IPS DF 19.7 (cell line): ENCODE measurements at regions not wholly inside any gene's neighbourhood (a gene's known extent, or its start where the extent isn't known, plus 50 kb on each side); places are given as distances from the start of the nearest gene placed in this dataset.
A peak's percentile ranks its signal among the peaks of the same experiment; 100 is the strongest.
"Not testable (repeated sequence)": the region's sequence is repeated elsewhere in the genome, so short reads cannot be mapped to it uniquely, and the experiment has no call there.

Experiments used
- DNase-seq: peaks from one replicate; pipeline ENCODE4 v3.0.0-alpha.2; 2013; ENCODE audit warnings: low read depth, low spot score

DNA sequence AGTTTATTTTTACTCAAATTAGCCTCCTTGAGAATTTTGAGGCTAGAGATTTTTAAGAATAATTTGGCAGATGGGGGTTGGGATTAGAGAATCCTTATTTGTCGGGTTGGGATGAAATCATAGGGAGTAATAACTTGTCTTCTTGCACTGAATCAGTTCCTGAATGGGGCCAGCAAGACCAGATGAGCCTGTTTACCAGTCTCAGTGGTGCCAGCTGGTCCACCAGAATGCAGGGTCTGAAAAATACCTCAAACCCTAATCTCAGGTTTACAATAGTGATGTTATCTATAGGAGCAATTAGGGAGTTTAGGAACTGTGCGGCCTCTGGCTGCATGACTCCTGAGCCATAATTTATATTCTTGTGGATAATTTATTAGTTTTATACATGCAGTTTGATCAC, 705.9 kb upstream of the AGA start:
- no peak for DNase-seq

DNA sequence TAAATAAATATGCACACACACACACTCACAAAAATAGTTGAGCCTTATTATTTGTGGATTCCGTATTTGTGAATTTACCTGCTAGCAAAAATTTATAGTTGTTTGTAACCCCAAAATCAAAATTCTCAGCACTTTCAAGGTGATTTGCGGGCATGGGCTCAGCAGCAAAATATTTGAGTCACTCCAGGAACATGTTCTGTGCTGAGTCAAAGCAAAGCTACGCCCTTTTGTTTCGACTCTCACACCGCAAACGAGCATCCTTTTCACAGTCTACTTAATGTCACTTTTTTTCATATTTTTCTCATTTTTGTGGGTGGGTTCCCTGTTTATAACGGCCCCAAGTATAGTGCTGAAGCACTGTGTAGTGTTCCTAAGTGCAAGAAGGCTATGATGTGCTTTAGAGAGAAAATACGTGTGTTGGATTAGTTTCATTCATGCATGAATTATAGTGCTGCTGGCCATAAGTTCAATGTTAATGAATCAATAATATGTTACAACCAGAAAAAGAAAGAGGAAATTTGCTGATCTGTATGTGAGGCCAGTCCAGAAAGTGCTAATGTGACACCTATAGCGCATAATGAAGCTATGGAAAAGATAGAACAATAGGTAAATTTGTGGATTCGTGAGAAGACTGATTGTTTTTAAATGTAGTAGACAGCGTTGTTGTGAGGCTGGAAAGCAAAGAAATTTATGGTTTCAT, 723.2 kb upstream of the AGA start:
- DNase-seq, result no peak

DNA sequence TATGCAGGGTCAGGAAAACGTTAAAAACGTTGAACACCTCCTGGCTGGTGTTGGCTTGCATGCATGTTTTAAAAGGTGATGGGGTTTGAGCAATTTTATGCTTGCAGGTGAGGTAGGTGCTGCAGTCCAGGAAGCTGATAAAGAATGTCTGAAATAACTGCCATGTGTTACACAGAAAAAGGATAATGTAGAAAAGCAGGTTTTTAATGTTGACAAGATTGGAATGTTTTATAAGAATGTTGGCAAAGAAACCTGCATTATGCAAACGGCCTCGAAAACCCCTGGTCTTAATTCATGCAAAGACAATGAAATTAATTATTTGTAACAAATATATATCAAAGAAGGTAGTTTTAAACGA, 723.7 kb upstream of the AGA start:
- DNase-seq, result no peak

DNA sequence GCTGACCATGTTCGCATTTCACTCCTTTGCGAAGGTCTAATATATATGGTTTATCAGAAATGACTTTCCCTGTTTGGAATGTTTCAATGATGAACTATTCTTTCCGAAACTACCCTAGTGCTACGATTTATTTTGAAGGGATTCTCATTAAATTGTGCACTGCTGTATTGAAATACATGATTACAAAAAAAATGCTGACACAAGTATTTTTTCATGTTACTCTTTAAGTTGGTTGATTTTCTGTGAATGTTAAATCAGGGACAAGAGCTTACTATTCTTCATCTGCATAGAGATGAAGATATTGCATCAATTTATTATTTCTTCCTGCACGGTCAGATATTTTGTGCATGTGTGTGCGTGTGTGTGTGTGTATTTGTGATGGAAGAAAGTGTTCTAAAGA, 731.5 kb upstream of the AGA start:
- DNase-seq, result no peak

DNA sequence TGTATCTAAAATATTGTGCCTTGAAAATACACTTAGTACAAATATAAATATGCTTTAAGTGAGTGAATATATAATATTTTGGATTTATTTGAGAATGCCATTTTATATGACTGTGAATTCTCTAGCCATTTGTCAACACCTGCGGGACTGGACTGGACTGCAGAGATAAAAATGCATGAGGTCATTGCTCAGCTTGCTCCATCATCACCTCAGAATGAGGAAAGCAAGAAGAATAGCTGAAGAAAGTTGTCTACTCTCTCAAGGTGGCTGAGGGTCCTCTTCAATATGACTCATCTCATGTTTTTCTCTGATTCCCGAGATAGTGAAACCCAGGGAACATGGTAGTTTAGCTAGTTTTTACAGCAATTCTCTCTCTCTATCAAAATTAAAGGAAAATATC, 732.5 kb upstream of the AGA start:
- DNase-seq, result no peak

DNA sequence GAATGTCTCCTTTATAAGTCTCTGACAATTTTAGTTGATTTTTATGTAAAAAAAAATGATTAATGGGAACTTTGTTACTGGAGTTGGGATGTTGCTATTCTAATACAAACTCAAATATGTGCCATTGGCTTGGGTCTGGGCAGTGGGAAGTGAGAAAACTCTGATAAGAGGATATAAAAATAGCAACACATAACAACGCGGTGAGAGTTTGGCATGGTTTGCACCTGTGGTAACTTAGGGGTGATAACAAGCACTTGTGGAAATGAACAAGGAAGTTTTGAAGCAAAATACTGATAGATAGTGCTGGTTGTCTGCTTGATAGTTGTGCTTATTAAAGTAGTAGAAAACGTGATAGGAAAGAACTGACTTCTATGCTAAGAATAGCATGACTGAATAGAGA, 743.3 kb upstream of the AGA start:
- no peak for DNase-seq

DNA sequence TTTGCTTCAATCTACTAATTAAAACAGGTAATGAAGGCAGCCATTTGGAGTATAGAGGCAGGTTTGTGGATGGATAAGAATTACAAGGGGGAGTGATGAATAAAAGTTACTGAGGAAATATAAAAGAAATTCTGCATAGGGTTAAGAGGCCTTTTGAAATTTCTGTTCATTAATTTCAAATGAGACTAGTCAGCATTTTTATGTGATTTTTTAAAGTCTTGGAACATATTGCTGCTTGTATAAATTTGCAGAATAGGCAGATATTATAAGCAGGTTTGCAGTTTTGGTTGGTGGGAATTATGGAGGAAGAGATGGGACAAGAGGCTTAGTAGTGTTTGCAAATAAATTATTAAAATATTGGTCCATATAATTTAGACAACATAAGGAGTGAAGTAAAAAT, 750.4 kb upstream of the AGA start:
- DNase-seq, result no peak

DNA sequence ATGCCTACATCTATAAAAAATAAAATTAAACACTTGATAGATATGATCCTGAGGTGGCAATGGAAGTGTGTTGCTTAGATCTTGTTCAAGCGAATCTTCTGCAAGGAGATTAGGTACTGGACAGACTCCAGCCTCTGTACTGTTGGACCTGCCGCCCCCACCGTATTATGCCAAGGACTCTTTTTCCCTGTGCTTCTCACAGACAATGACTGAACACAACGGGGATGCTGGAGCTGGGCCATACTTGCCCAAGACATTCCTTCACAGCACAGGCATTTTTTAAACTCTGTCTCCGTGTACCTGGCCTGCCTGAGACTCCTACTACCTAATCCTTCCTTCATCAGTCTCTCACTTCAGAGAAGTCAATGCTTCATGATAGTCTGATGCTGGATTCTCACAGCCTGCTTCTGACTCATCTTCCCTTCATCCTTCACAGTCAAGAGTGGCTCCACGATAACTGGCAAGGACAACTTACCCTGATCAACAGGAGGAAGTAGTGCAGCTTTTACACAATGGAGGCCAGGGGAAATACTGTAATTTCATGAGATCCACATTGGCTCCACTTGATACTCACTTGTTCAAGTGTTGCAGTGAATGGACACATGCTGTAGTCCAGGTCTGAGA, 754.6 kb upstream of the AGA start:
- DNase-seq, result no peak

DNA sequence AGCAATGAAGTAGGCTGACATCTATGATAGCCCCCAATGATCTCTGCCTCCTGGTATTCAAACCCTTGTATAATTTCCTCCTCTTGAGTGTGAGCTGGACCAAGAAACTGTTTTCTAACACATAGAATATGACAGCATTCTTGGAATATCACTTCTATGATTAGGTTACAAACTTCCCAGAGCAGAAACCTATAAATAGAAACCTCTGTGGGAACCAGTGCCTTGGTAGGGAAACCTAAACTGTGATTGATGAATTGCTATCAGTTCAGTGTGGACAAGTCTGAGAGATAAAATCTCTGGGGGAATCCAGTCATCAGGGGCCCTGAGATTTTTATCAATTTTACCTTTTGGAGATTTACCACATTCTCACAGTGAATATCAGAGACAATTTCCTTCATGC, 756.5 kb upstream of the AGA start:
- no peak for DNase-seq

DNA sequence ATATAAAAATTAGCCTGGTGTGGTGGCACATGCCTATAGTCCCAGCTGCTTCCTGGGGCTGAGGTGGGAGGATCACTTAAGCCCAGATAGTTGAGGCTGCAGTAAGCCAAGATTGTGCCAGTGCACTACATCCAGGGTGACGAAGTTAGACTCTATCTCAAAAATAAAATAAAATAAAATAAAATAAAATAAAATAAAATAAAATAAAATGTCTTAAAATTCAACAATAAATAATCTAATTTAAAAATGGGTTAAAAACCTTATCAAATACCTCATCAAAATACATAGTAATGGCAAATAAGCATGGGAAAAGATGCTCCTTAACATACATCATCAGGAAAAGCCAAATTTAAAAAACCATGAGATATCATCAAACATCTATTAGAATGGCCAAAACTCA, 760.2 kb upstream of the AGA start:
- DNase-seq, result no peak

DNA sequence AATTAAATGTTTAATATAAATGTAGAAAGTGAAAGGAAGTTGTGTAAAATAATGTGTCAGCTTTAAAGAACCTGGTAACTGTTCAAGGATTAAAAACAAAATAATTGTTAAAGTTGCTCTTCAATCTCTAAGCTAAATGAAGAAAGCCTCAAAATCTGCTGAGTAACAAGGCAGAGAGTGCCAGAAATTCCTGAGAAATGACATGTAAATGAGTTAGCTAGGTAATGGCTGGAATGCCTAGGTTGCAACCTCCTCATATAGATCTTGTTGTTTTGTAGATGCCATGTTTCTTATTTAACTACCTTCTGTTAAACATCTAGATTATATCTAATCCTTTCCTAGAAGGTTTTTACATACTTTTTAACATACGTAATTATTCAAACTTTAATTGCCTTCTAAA, 763.6 kb upstream of the AGA start:
- DNase-seq, result peak; percentile 15

DNA sequence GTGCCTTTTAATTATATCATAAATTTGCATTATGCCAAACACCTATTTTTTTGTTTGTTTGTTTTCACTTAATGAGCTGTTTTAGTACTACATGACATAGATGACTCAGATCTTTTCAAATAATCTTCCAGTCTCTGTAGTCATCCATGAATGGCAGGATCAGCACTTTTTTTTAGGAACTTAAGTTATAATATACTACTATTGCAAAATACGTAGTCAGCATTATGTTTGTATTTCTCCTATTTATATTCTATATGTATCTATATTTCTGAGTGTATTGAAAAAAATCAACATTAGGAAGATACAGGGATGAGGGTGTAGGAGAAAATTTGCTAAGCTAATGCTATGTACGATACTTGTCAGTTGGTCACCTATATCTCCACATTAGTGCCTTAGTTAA, 773.1 kb upstream of the AGA start:
- no peak for DNase-seq

DNA sequence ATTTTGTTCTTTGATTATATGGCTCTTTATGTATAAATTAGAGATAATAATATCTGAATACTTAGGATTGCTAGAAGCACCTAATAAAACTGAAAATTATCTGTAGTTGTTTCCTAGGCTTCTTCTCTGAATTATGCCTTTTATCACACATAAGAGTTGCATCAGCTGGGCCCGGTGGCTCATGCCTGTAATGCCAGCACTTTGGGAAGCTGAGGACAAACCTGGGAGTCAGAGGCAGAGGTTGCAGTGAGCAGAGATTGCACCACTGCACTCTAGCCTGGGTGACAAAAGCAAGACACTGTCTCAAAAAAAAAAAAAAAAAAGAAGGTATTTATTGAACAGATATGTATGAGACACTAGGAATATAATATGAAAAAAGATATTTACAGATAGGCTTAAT, 773.5 kb upstream of the AGA start:
- no peak for DNase-seq

DNA sequence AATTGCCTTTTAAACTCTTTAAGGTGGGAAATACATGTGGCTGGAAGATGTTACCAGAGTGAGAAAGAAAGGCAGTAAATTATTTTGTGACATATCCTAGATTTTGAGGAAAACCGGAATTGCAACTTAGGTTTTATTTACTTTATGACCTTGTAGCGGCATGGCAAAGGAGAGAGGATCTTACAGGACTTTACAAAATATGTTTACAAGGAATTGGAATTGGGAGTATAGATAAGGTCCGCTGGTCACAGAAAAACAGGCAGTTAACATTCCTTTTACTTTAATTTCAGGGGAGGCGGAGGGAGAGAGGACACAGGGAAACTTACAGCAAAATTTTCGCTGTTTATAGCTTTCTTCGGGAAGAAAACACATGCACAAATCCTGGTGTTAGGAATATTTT, 784.2 kb upstream of the AGA start:
- not testable (repeated sequence) for DNase-seq

DNA sequence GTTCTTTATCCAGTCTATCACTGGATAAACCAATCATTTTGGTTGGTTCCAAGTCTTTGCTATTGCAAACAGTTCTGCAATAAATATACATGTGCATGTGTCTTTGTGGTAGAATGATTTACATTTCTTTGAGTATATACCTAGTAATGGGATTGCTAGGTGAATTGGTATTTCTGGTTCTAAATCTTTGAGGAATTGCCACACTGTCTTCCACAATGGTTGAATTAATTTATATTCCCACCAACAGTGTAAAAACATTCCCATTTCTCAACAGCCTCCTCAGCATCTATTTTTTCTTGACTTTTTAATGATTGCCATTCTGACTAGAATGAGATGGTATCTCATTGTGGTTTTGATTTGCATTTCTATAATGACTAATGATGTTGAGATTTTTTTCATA, 791.7 kb upstream of the AGA start:
- DNase-seq, result no peak

DNA sequence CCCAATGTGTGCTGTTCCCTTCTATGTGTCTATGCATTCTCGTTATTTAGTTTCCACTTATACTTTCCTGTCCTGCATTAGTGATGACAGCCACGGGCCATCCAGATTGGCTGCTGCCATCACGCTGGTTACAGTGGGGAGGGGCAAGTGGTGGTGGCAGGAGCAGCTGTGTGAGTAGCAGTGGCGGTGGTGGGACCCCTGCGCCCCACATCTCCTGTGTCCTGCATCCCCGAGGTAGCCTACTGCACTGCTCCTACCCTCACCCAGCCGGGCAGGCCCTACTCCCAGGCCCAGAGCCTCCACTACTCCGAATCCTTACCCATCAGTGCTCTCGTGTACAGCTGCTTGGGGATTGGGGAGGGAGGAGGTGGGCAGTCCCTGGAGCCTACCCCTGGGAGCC, 798.7 kb upstream of the AGA start:
- no peak for DNase-seq

DNA sequence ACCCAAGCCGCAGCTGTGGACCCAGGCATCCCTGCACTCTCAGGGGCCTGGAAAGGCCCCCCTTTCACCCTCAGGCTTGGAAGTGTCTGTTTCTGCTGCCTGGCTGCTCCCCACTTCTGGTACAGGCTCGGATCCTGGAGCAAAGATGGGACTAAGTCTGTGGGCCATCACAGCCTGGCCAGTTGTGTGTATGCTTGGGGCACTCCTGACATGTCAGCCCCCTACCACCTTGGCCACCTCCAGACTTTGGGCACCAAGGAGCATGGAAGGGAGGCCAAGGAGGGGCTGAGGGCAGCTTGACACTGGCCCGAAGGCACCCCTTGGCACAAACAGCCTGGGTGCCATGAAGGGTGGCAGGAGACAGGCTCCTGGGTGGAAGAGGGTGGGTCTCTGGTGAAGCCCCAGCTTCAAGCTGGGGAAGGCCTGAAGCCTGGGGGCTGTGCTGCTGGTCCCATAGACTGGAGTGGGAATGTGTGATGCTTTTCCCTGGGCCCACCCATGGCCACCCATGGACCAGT, 799.4 kb upstream of the AGA start:
- DNase-seq, result no peak

DNA sequence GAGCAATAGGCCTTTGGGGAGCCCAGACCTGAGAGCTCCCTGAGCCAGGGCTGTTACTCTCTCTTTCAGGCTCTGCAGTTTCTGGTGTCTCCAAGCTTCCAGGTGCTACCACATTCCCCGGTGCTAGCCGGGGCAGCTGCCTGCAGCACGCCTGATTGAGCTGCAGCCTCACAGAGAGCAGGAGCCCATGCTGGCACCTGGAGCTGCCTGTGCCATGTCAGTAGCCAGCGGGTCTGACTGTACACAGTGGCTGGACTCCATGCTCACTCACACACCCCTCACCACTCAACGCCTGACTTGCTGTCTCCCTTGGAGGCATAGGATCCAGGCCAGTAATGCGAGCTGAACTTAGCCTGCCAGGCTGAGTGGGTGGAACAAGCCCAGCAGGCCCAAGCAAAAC, 800.4 kb upstream of the AGA start:
- no peak for DNase-seq

DNA sequence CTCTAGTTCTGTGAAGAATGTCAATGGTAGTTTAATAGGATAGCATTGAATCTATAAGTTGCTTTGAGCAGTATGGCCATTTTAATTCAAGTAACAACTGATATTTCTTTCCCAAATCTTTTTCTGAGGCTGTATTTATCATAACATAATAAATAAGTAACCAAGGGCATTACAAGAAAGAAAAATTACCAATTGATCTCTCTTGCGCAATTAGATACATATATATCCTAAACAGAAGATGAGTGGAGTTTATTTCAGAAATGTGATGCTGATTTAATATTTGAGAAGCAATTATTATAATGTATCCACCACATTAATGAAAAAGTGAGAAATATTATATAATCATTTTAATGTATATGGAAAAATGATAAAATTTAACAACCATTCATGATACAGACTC, 802.5 kb upstream of the AGA start:
- DNase-seq, result no peak

DNA sequence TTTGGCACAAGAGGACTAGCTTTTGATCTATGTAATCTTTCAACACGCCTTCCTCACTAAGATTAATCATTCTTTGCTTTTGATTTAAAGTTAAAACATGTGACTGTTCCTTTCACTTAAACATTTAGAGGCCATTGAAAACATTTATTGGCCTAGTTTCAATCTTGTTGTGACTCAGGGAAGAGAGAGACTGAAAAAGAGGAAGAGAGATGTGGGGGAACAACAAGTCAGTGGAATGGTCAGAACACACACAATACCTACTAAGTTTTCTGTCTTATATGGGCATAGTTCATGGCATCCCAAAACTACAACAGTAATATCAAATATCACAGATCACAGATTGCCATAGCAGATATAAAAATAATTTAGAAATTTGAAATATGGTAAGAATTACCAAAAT, 812.9 kb upstream of the AGA start:
- no peak for DNase-seq

DNA sequence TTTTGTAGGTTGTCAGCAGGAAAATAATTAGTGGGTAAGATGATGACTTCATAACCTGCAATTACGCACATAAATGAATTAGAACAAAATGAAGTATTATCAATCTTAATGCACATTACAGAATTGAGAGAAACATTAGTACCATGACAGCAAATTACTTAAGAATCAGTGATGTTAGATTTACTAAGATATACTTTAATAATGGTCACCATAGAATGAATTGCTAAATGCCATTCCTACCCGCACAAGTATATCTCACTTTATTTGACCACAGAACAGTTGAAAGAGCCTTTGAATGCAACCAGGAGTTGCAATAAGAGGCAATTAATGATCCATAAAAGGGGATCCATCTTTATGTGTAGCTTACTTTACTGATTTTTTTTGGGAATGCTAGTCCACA, 816.4 kb upstream of the AGA start:
- no peak for DNase-seq

DNA sequence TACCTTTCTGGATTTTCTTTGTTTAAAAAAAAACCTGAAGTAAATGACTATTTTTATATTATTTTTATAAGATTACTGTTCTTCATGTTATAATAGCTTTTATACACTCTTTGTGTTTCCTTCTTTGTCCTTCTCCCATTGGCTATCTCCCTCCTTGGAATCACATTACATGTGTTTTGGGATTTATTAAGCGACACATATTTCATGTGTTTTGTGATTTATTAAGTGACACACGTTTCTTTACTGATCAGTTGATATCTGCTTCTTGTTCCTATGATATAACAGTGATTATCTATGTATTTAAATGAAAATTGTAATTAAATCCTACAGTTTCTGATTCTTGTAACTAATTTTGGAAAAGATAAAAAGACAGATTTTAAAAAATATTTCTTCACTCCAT, 817.3 kb upstream of the AGA start:
- DNase-seq, result no peak

DNA sequence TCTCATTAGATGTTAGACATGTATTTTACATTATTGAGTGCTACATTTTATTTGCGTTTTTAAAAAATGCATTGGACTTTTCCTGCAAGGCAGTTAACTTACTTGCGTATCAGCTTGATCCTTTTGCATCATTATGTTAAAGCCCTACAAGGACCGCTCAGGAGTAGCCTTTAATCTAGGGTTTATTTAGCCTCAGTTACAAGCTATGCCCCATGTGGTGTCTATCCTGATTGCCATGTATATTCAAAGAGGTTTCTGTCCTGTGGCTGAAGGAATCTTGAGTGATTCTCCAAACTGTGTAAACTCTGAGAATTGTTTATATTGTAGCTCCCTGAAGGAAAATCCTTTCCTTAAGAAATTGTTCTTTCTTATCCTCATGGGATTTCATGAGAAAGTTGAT, 821.8 kb upstream of the AGA start:
- no peak for DNase-seq

DNA sequence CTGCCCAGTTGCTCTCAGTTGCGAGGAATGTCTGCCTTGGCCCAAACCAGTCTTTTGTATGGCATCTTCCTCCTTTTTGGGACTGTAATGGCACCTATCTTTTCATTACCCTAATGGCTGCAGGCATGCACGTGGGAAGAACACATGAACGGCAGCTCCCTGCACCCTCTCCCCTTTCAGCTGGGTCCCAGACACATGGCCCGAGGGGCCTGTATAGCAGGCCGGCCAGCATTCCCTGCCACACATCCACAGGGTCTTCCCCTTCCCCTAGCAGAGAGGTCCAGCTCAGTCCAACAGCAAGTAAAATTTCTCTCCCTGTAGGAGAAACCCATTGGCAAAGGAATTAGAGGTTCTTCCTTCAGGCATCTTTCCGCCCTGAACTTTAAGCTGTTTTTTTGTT, 829.1 kb upstream of the AGA start:
- DNase-seq, result no peak
